Right lobe of liver (tissue), 4 donors: ENCODE measurements at regions not wholly inside any gene's neighbourhood (a gene's known extent, or its start where the extent isn't known, plus 50 kb on each side); places are given as distances from the start of the nearest gene placed in this dataset.

Source experiments
- CTCF ChIP-seq, 4 donors: fragments of 200-600 bp in 3 of 4; fragments of 450-650 bp in 1 of 4; IDR thresholded peaks; one replicate each; pipeline versions ENCODE4 v1.5.1 to v1.8.0; 2016 to 2022; ENCODE audit warnings: antibody characterized with exemption in 4 of 4, mild to moderate bottlenecking in 2 of 4
- POLR2A ChIP-seq: fragments of 450-650 bp; IDR thresholded peaks from one replicate; pipeline ENCODE4 v1.6.1; 2017; ENCODE audit warnings: antibody characterized with exemption, mild to moderate bottlenecking
- donor health status: DM: no; HTN: no; CAD: no.
- donor health status: DM: no; HTN: no; CAD: no.
- donor health status: DM: no; HTN: yes; CAD: no.

- TF ChIP-seq POLR2A = no peak
- TF ChIP-seq CTCF (IDR thresholded peaks at IDR 0.05) = no peak
Observed at GRCh38 chr20:60101201-60101890, 143.1 kb downstream of the CDH26 start.
